WTC11 (cell line): ENCODE measurements at regions not wholly inside any gene's neighbourhood (a gene's known extent, or its start where the extent isn't known, plus 50 kb on each side); places are given as distances from the start of the nearest gene placed in this dataset.

Experiments used
- ATF1 ChIP-seq: sonication (generic); formaldehyde crosslinking; IDR thresholded peaks from 2 replicates; pipeline ENCODE4 v1.8.1; 2023; ENCODE audit warnings: mild to moderate bottlenecking, moderate library complexity, missing genetic modification reagents
- ATF6 ChIP-seq: sonication (generic); formaldehyde crosslinking; IDR thresholded peaks from 2 replicates; pipeline ENCODE4 v1.8.1; 2023; ENCODE audit warnings: mild to moderate bottlenecking, missing genetic modification reagents
- CREM ChIP-seq: sonication (generic); formaldehyde crosslinking; IDR thresholded peaks from 2 replicates; pipeline ENCODE4 v1.8.1; 2022; ENCODE audit warnings: mild to moderate bottlenecking, missing genetic modification reagents, moderate library complexity
- IRF2 ChIP-seq: sonication (generic); formaldehyde crosslinking; IDR thresholded peaks from 2 replicates; pipeline ENCODE4 v1.8.0; 2022; ENCODE audit warnings: low read depth, missing genetic modification reagents, borderline replicate concordance
- MYBL2 ChIP-seq: sonication (generic); formaldehyde crosslinking; IDR thresholded peaks from 2 replicates; pipeline ENCODE4 v1.8.1; 2023; ENCODE audit warnings: mild to moderate bottlenecking, moderate library complexity, missing genetic modification reagents
- NFE2L1 ChIP-seq: sonication (generic); formaldehyde crosslinking; IDR thresholded peaks from 2 replicates; pipeline ENCODE4 v1.8.1; 2023; ENCODE audit warnings: missing genetic modification reagents
- TF ChIP-seq, protein P1 (sequence below): fragments of 200-600 bp; IDR thresholded peaks from 2 replicates; pipeline ENCODE4 v1.8.0; 2022; ENCODE audit warnings: antibody characterized with exemption

- TF ChIP-seq ATF1 (CRISPR knock-in tag) (no peak), IRF2 (CRISPR knock-in tag) (no peak), CREM (no peak), NFE2L1 (CRISPR knock-in tag) (no peak), ATF6 (CRISPR knock-in tag) (no peak), MYBL2 (CRISPR knock-in tag) (no peak)
- TF ChIP-seq, protein P1, sequence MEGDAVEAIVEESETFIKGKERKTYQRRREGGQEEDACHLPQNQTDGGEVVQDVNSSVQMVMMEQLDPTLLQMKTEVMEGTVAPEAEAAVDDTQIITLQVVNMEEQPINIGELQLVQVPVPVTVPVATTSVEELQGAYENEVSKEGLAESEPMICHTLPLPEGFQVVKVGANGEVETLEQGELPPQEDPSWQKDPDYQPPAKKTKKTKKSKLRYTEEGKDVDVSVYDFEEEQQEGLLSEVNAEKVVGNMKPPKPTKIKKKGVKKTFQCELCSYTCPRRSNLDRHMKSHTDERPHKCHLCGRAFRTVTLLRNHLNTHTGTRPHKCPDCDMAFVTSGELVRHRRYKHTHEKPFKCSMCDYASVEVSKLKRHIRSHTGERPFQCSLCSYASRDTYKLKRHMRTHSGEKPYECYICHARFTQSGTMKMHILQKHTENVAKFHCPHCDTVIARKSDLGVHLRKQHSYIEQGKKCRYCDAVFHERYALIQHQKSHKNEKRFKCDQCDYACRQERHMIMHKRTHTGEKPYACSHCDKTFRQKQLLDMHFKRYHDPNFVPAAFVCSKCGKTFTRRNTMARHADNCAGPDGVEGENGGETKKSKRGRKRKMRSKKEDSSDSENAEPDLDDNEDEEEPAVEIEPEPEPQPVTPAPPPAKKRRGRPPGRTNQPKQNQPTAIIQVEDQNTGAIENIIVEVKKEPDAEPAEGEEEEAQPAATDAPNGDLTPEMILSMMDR = no peak
Measured at GRCh38 chr7:120156476-120156875, 116.5 kb upstream of the KCND2 start.
